Naive thymus-derived CD4-positive, alpha-beta T cell (primary cell): ENCODE measurements at regions not wholly inside any gene's neighbourhood (a gene's known extent, or its start where the extent isn't known, plus 50 kb on each side); places are given as distances from the start of the nearest gene placed in this dataset.

ENCODE experiments used
- ATAC-seq: fragments of 150-1000 bp; cut with Tn5 transposase; 2 replicates; pipeline ENCODE4 v1.10.0; 2021; ENCODE audit warnings: mild to moderate bottlenecking, moderate library complexity
- CTCF ChIA-PET: fragments of 350-600 bp; sonication (Branson Sonifier 250); formaldehyde crosslinking; loops from one replicate; lab custom pipeline; 2021; ENCODE audit warnings: antibody characterized with exemption; lab: Charles Lee
- POLR2A ChIA-PET: fragments of 350-600 bp; sonication (Branson Sonifier 250); formaldehyde crosslinking; loops from one replicate; lab custom pipeline; 2021; ENCODE audit warnings: antibody characterized with exemption, inconsistent platforms; lab: Charles Lee
- DNase-seq, 9 donors: peaks; one replicate each; pipeline versions ENCODE4 v3.0.0 to v3.0.0-alpha.2; 2020 to 2022; ENCODE audit warnings: mixed read lengths in 1 of 9
- H3K27ac ChIP-seq: one replicate; pipeline ENCODE4 v1.7.0; 2013; ENCODE audit warnings: mild to moderate bottlenecking, low read depth, low read length, moderate library complexity
- H3K27me3 ChIP-seq, 2 donors: one replicate each; pipeline ENCODE4 v1.7.0; 2013; ENCODE audit warnings: low read length in 2 of 2, mild to moderate bottlenecking in 2 of 2, moderate library complexity in 2 of 2; ENCODE audit not compliant: control insufficient read depth in 2 of 2, insufficient read depth in 2 of 2
- H3K36me3 ChIP-seq, 3 experiments: 1 replicate in 2 of 3; 2 replicates in 1 of 3; pipeline ENCODE4 v1.7.0; 2013; ENCODE audit warnings: low read length in 3 of 3, mild to moderate bottlenecking in 3 of 3, moderate library complexity in 1 of 3; ENCODE audit not compliant: insufficient read depth in 3 of 3, control insufficient read depth in 2 of 3
- H3K4me1 ChIP-seq, 2 donors: one replicate each; pipeline ENCODE4 v1.7.0; 2013; ENCODE audit warnings: low read length in 2 of 2, mild to moderate bottlenecking in 2 of 2, moderate library complexity in 1 of 2; ENCODE audit not compliant: control insufficient read depth in 2 of 2, insufficient read depth in 2 of 2
- H3K4me3 ChIP-seq: 2 replicates; pipeline ENCODE4 v1.7.0; 2013; ENCODE audit warnings: mild to moderate bottlenecking, low read length
- H3K9me3 ChIP-seq, 3 experiments: 1 replicate in 2 of 3; 2 replicates in 1 of 3; pipeline ENCODE4 v1.7.0; 2013; ENCODE audit warnings: low read length in 3 of 3; ENCODE audit not compliant: control insufficient read depth in 2 of 3
- H3K27ac Mint-ChIP-seq, 9 donors: one replicate each; pipeline ENCODE4 v1.8.0; 2020 to 2022; ENCODE audit warnings: mixed read lengths in 9 of 9, mild to moderate bottlenecking in 8 of 9, moderate library complexity in 5 of 9, inconsistent platforms in 2 of 9
- H3K27me3 Mint-ChIP-seq, 5 donors: one replicate each; pipeline ENCODE4 v1.8.0; 2021 to 2022; ENCODE audit warnings: mixed read lengths in 5 of 5, mild to moderate bottlenecking in 1 of 5
- H3K36me3 Mint-ChIP-seq, 5 donors: one replicate each; pipeline ENCODE4 v1.8.0; 2020 to 2022; ENCODE audit warnings: mixed read lengths in 5 of 5, mild to moderate bottlenecking in 3 of 5, inconsistent platforms in 1 of 5
- H3K4me1 Mint-ChIP-seq, 7 donors: one replicate each; pipeline ENCODE4 v1.8.0; 2020 to 2022; ENCODE audit warnings: mixed read lengths in 7 of 7, mild to moderate bottlenecking in 3 of 7, inconsistent platforms in 1 of 7
- H3K4me3 Mint-ChIP-seq, 10 donors: one replicate each; pipeline ENCODE4 v1.8.0; 2020 to 2022; ENCODE audit warnings: mild to moderate bottlenecking in 10 of 10, mixed read lengths in 10 of 10, moderate library complexity in 6 of 10, inconsistent platforms in 2 of 10
- H3K9me3 Mint-ChIP-seq, 11 donors: one replicate each; pipeline ENCODE4 v1.8.0; 2020 to 2022; ENCODE audit warnings: mixed read lengths in 11 of 11, mild to moderate bottlenecking in 4 of 11, inconsistent platforms in 1 of 11, moderate library complexity in 1 of 11
- intact Hi-C, 2 donors: fragments of 100-400 bp; cut with micrococcal nuclease; formaldehyde crosslinking; loops; one replicate each; pipeline ENCODE4 v1.15.1; 2023

DNA sequence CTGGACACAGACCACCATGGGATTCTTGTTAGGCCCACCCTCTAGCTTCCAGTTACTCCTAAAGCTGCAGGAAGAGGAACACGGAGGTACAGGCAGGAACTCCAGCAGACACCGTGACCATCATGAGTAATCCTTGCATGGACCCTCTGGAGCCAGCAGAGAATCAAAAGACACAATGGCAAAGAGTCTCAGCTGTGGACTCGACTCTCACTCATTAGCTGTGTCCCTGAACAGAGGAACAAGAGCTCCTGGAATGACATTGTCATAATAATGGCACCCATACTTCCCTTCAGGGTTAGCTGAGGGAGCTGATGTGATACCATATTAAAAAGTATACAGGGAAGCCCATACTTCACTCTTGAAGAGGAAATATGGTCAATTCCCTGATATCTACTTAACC is 176.3 kb upstream of the ASIC2 start:
- no peaks in the 10 kb centered on the region for H3K36me3 Mint-ChIP-seq
- ATAC-seq (no peak), DNase-seq (no peak)
- Histone ChIP-seq H3K4me1 (no peaks in the 10 kb centered on the region), H3K36me3 (no peaks in the 10 kb centered on the region), H3K4me3 (no peak overlapping the region), H3K27ac (no peak overlapping the region), H3K27me3 (no peaks in the 10 kb centered on the region), H3K9me3 (no peaks in the 10 kb centered on the region)
- ChIA-PET POLR2A (no interaction called here), CTCF (no interaction called here)
- intact Hi-C loops = no loop called here
- H3K27me3 Mint-ChIP-seq = peaks cover 0 to 12% (median 0%) of the 10 kb centered on the region in 5 donors
- H3K4me3 Mint-ChIP-seq = no peak overlapping the region
- no peak overlapping the region for H3K27ac Mint-ChIP-seq
- peaks cover 0 to 5% (median 0%) of the 10 kb centered on the region in 11 donors for H3K9me3 Mint-ChIP-seq
- H3K4me1 Mint-ChIP-seq = no peaks in the 10 kb centered on the region

DNA sequence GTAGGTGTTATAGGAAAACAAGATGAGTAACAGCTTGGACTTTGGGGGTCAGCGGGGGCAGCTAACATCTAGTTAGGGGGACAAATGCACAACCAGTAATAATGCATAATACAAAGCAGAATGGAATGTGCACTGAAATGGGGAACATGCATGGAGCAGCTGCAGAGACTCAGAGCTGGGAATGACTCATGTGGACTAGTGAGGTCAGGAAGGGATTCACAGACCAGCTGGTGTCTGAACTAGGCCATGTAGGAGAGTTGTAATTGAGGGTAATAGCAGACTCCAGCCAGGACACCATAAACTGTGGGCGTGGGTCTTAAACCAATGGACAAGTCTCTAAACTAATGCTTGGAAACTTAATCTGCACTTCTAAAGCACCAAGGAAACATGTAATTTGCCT is 176.8 kb upstream of the ASIC2 start:
- Mint-ChIP-seq H3K4me3 (no peak overlapping the region), H3K9me3 (peaks cover 0 to 5% (median 0%) of the 10 kb centered on the region in 11 donors)
- CTCF ChIA-PET = no interaction called here

DNA sequence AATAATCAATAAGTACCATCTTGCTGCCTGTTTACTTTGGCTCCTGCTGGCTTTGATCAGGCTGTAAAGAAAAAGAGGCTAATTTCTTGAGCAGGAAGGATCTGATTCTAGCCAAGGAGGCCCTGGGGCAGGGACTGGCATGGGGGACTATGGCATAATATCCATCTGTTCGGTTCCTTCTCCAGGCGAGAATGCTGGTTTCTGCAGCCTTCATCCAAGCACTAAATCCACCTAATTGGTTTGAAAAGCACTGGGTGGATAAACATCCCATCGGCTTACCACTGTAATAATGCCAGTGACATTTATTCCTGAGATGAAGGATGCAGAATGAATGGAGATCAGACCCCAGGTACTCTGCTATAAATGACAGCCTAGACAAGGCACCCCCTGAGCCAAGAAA is 180.0 kb upstream of the ASIC2 start:
- Histone ChIP-seq H3K27me3 (no peaks in the 10 kb centered on the region), H3K9me3 (no peaks in the 10 kb centered on the region), H3K36me3 (no peaks in the 10 kb centered on the region), H3K27ac (no peak overlapping the region), H3K4me3 (no peak overlapping the region), H3K4me1 (no peaks in the 10 kb centered on the region)
- ChIA-PET CTCF (no interaction called here), POLR2A (no interaction called here)
- H3K4me3 Mint-ChIP-seq = no peak overlapping the region
- no peak overlapping the region for H3K27ac Mint-ChIP-seq
- no peaks in the 10 kb centered on the region for H3K4me1 Mint-ChIP-seq
- DNase-seq (no peak), ATAC-seq (no peak)
- intact Hi-C loops = no loop called here
- peaks cover 0 to 5% (median 0%) of the 10 kb centered on the region in 11 donors for H3K9me3 Mint-ChIP-seq
- H3K27me3 Mint-ChIP-seq = peaks cover 0 to 5% (median 0%) of the 10 kb centered on the region in 5 donors
- no peaks in the 10 kb centered on the region for H3K36me3 Mint-ChIP-seq

More for the DNA sequence above, 176.8 kb upstream of the ASIC2 start:
- no peak for ATAC-seq
- intact Hi-C loops = no loop called here
- no peak for DNase-seq
- Mint-ChIP-seq H3K27ac (no peak overlapping the region), H3K36me3 (no peaks in the 10 kb centered on the region), H3K27me3 (peaks cover 0 to 11% (median 0%) of the 10 kb centered on the region in 5 donors), H3K4me1 (no peaks in the 10 kb centered on the region)
- Histone ChIP-seq H3K27me3 (no peaks in the 10 kb centered on the region), H3K36me3 (no peaks in the 10 kb centered on the region), H3K4me1 (no peaks in the 10 kb centered on the region), H3K27ac (no peak overlapping the region), H3K9me3 (no peaks in the 10 kb centered on the region), H3K4me3 (no peak overlapping the region)
- POLR2A ChIA-PET = no interaction called here

DNA sequence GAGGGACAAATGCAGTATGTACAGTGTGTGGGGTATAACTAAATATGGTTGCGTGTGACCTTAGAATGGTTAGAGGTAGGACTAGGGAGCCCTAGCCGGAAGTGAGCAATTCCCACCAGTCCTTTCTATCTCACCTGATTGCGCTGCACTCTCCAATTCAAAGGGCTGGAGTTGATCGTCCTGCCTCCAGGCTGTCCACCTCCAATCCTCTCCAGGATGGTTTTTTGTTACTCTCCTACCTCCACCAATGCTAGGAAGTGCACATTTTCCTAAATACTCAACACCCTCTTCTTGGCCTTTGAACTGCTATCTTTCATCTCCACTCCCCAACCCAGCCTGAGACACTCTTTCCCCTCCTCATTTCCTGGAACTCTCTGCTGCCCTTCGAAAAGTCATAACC is 181.7 kb upstream of the ASIC2 start:
- no peaks in the 10 kb centered on the region for H3K27me3 ChIP-seq
- no peak overlapping the region for H3K27ac ChIP-seq
- intact Hi-C loops = no loop called here
- DNase-seq = no peak
- peaks cover 0 to 3% (median 0%) of the 10 kb centered on the region in 5 donors for H3K27me3 Mint-ChIP-seq
- no peak overlapping the region for H3K4me3 Mint-ChIP-seq
- H3K9me3 Mint-ChIP-seq = peaks cover 0 to 2% (median 0%) of the 10 kb centered on the region in 11 donors
- no peaks in the 10 kb centered on the region for H3K36me3 ChIP-seq
- no peaks in the 10 kb centered on the region for H3K4me1 Mint-ChIP-seq
- no peak overlapping the region for H3K27ac Mint-ChIP-seq
- H3K4me1 ChIP-seq = no peaks in the 10 kb centered on the region
- H3K9me3 ChIP-seq = no peaks in the 10 kb centered on the region
- POLR2A ChIA-PET = no interaction called here
- no peaks in the 10 kb centered on the region for H3K36me3 Mint-ChIP-seq
- no peak for ATAC-seq
- CTCF ChIA-PET = no interaction called here
- no peak overlapping the region for H3K4me3 ChIP-seq

DNA sequence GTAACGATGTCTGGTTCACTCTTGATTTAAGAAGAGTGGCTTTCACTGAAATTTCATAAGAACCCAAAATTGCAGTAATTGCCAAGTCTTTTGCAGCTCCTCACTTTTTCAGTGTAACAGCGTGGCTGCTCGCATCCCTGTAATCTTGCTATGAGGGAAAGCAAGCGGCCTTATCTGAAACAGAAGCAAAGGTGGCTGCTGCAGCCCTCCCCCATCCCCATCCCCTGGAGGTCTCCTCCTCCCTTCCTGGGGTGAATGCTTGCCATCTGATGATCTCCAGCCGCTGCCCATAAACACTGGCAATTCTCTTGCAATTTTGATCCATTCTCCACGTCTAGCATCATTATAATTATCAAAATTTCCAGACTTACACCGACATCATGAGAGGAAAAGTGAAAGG is 182.5 kb upstream of the ASIC2 start:
- H3K27me3 ChIP-seq = no peaks in the 10 kb centered on the region
- intact Hi-C loops = no loop called here
- ATAC-seq (no peak), DNase-seq (no peak)
- no peaks in the 10 kb centered on the region for H3K4me1 ChIP-seq
- peaks cover 0 to 3% (median 0%) of the 10 kb centered on the region in 5 donors for H3K27me3 Mint-ChIP-seq
- ChIA-PET CTCF (no interaction called here), POLR2A (no interaction called here)
- H3K27ac ChIP-seq = no peak overlapping the region
- no peak overlapping the region for H3K27ac Mint-ChIP-seq
- H3K4me3 Mint-ChIP-seq = no peak overlapping the region
- H3K9me3 Mint-ChIP-seq = peaks cover 0 to 2% (median 0%) of the 10 kb centered on the region in 11 donors
- no peaks in the 10 kb centered on the region for H3K9me3 ChIP-seq
- H3K4me1 Mint-ChIP-seq = no peaks in the 10 kb centered on the region
- H3K36me3 Mint-ChIP-seq = no peaks in the 10 kb centered on the region
- no peak overlapping the region for H3K4me3 ChIP-seq
- no peaks in the 10 kb centered on the region for H3K36me3 ChIP-seq

GRCh38 chr17:33481652-33482051 is 188.6 kb upstream of the ASIC2 start:
- Histone ChIP-seq H3K4me3 (no peak overlapping the region), H3K27me3 (no peaks in the 10 kb centered on the region), H3K36me3 (no peaks in the 10 kb centered on the region), H3K4me1 (no peaks in the 10 kb centered on the region), H3K27ac (no peak overlapping the region), H3K9me3 (no peaks in the 10 kb centered on the region)
- Mint-ChIP-seq H3K9me3 (peaks cover 0 to 2% (median 0%) of the 10 kb centered on the region in 11 donors), H3K27me3 (peaks cover 0 to 4% (median 0%) of the 10 kb centered on the region in 5 donors), H3K4me1 (no peaks in the 10 kb centered on the region), H3K4me3 (no peak overlapping the region), H3K27ac (no peak overlapping the region), H3K36me3 (no peaks in the 10 kb centered on the region)
- ATAC-seq (no peak), DNase-seq (no peak)
- ChIA-PET POLR2A (no interaction called here), CTCF (no interaction called here)
- intact Hi-C loops = no loop called here

- H3K27me3 Mint-ChIP-seq = peaks cover 0 to 4% (median 0%) of the 10 kb centered on the region in 5 donors
- H3K27ac Mint-ChIP-seq = no peak overlapping the region
- Histone ChIP-seq H3K27ac (no peak overlapping the region), H3K36me3 (no peaks in the 10 kb centered on the region), H3K4me1 (no peaks in the 10 kb centered on the region), H3K9me3 (no peaks in the 10 kb centered on the region), H3K4me3 (no peak overlapping the region), H3K27me3 (no peaks in the 10 kb centered on the region)
- no peaks in the 10 kb centered on the region for H3K36me3 Mint-ChIP-seq
- intact Hi-C loops = no loop called here
- DNase-seq (no peak), ATAC-seq (no peak)
- ChIA-PET POLR2A (no interaction called here), CTCF (no interaction called here)
- H3K9me3 Mint-ChIP-seq = peaks cover 0 to 2% (median 0%) of the 10 kb centered on the region in 11 donors
- no peak overlapping the region for H3K4me3 Mint-ChIP-seq
- no peaks in the 10 kb centered on the region for H3K4me1 Mint-ChIP-seq
Observed at GRCh38 chr17:33482636-33483035, 189.5 kb upstream of the ASIC2 start.
